HCT116 (cell line): ENCODE measurements at regions not wholly inside any gene's neighbourhood (a gene's known extent, or its start where the extent isn't known, plus 50 kb on each side); places are given as distances from the start of the nearest gene placed in this dataset.

Experiments
- ATAC-seq: fragments of 200-7000 bp; cut with Tn5 transposase; 2 replicates; pipeline ENCODE4 v1.9.1; 2020; ENCODE audit warnings: mild to moderate bottlenecking, moderate library complexity
- BruUV-seq: library from RNA; stranded (reverse); fragments of 400-500 nt; replicated peaks from 2 replicates; lab custom pipeline; 2021; lab: Mats Ljungman, UMichigan
- CTCF ChIA-PET: fragments of 300-600 bp; sonication (Branson Sonifier 250); formaldehyde crosslinking; loops from one replicate; lab custom pipeline; 2021; ENCODE audit warnings: antibody characterized with exemption; lab: Charles Lee
- POLR2A ChIA-PET: fragments of 300-600, 350-600 bp; sonication (Branson Sonifier 250); formaldehyde crosslinking; loops from one replicate; lab custom pipeline; 2021; ENCODE audit warnings: antibody characterized with exemption; lab: Charles Lee
- RAD21 ChIA-PET, 2 experiments: fragments of 300-600 bp; sonication (Branson Sonifier 250); formaldehyde crosslinking; loops; one replicate each; lab custom pipeline; 2023; ENCODE audit warnings: low total read pairs in 2 of 2; ENCODE audit not compliant: uncharacterized antibody in 2 of 2, unreplicated experiment in 2 of 2, low non-redundant PET in 1 of 2; lab: Charles Lee
- DNase-seq: peaks from one replicate; pipeline ENCODE4 v3.0.0-alpha.2; 2010; ENCODE audit warnings: low read depth, low spot score
- H2AFZ ChIP-seq: fragments of 200-600 bp; shearing (Covaris generic), sonication (generic); 2 replicates; pipeline ENCODE4 v1.6.1; 2017; ENCODE audit warnings: low read depth, mixed run types, mixed read lengths, antibody characterized with exemption, low read length; ENCODE audit not compliant: poor library complexity, severe bottlenecking
- H3K27ac ChIP-seq: 2 replicates; pipeline ENCODE4 v1.5.1; 2012; ENCODE audit warnings: low read depth, low read length
- H3K27me3 ChIP-seq: fragments of 200-600 bp; sonication (generic); 2 replicates; pipeline ENCODE4 v1.6.1; 2016; ENCODE audit warnings: mixed run types, low read length, mixed read lengths; ENCODE audit not compliant: insufficient read depth
- H3K36me3 ChIP-seq, 2 experiments: fragments of 200-500 bp in 1 of 2; fragments of 200-600 bp in 1 of 2; sonication (Bioruptor generic) in 1 of 2; sonication (generic) in 1 of 2; 2 replicates each; pipeline versions ENCODE4 v1.5.1 to v1.6.1; 2014 to 2016; ENCODE audit warnings: low read length in 2 of 2, inconsistent platforms in 1 of 2, mixed read lengths in 1 of 2, mixed run types in 1 of 2; ENCODE audit not compliant: insufficient read depth in 2 of 2, control insufficient read depth in 1 of 2
- H3K4me1 ChIP-seq, 2 experiments: fragments of 200-600 bp in 1 of 2; sonication (generic) in 1 of 2; 2 replicates each; pipeline versions ENCODE4 v1.5.1 to v1.6.1; 2012 to 2017; ENCODE audit warnings: low read length in 2 of 2, inconsistent platforms in 1 of 2, mild to moderate bottlenecking in 1 of 2, mixed read lengths in 1 of 2, mixed run types in 1 of 2, moderate library complexity in 1 of 2; ENCODE audit not compliant: insufficient read depth in 2 of 2, control insufficient read depth in 1 of 2
- H3K4me2 ChIP-seq: fragments of 200-600 bp; sonication (generic); 2 replicates; pipeline ENCODE4 v1.6.1; 2017; ENCODE audit warnings: mixed run types, low read length, mixed read lengths
- H3K4me3 ChIP-seq, 2 experiments: fragments of 200-600 bp in 1 of 2; sonication (generic) in 1 of 2; replicated peaks in 1 of 2; 2 replicates each; pipeline ENCODE4 v1.5.1; 2011 to 2016; ENCODE audit warnings: low read length in 2 of 2, control low read depth in 1 of 2, low read depth in 1 of 2, mild to moderate bottlenecking in 1 of 2, mixed read lengths in 1 of 2, mixed run types in 1 of 2
- H3K79me2 ChIP-seq: fragments of 200-600 bp; sonication (generic); 2 replicates; pipeline ENCODE4 v1.6.1; 2017; ENCODE audit warnings: mild to moderate bottlenecking, mixed run types, low read length, moderate library complexity, mixed read lengths; ENCODE audit not compliant: insufficient read depth
- H3K9ac ChIP-seq: fragments of 200-600 bp; sonication (generic); 2 replicates; pipeline ENCODE4 v1.6.1; 2016; ENCODE audit warnings: low read length, mixed read lengths
- H3K9me2 ChIP-seq: fragments of 200-600 bp; sonication (generic), shearing (Covaris generic); 2 replicates; pipeline ENCODE4 v1.6.1; 2017; ENCODE audit warnings: mixed run types, mild to moderate bottlenecking, moderate library complexity; ENCODE audit not compliant: insufficient read depth
- H3K9me3 ChIP-seq, 2 experiments: fragments of 200-500 bp in 1 of 2; fragments of 200-600 bp in 1 of 2; sonication (Bioruptor generic) in 1 of 2; sonication (generic) in 1 of 2; 2 replicates each; pipeline ENCODE4 v1.6.1; 2014 to 2017; ENCODE audit warnings: low read length in 2 of 2, mixed read lengths in 2 of 2, inconsistent platforms in 1 of 2, low read depth in 1 of 2, mild to moderate bottlenecking in 1 of 2, mixed run types in 1 of 2, moderate library complexity in 1 of 2; ENCODE audit not compliant: control insufficient read depth in 1 of 2, insufficient read depth in 1 of 2
- H4K20me1 ChIP-seq: fragments of 200-600 bp; sonication (generic), shearing (Covaris generic); 2 replicates; pipeline ENCODE4 v1.6.1; 2017; ENCODE audit warnings: mixed run types, mild to moderate bottlenecking, moderate library complexity; ENCODE audit not compliant: insufficient read depth
- ATF3 ChIP-seq: IDR thresholded peaks from 2 replicates; pipeline ENCODE4 v1.6.1; 2012
- CBX3 ChIP-seq: IDR thresholded peaks from 2 replicates; pipeline ENCODE4 v1.6.1; 2012; ENCODE audit warnings: low read depth
- CEBPB ChIP-seq: IDR thresholded peaks from 2 replicates; pipeline ENCODE4 v1.6.1; 2012; ENCODE audit warnings: low read depth
- EGR1 ChIP-seq: IDR thresholded peaks from 2 replicates; pipeline ENCODE4 v1.6.1; 2012; ENCODE audit warnings: low read depth
- EZH2 ChIP-seq: fragments of 200-600 bp; sonication (generic); IDR thresholded peaks from 2 replicates; pipeline ENCODE4 v1.6.1; 2017; ENCODE audit warnings: antibody characterized with exemption, mixed run types
- EZH2phosphoT487 ChIP-seq: fragments of 200-600 bp; IDR thresholded peaks from 2 replicates; pipeline ENCODE4 v1.6.1; 2018; ENCODE audit warnings: antibody characterized with exemption, borderline replicate concordance
- FOSL1 ChIP-seq: IDR thresholded peaks from 2 replicates; pipeline ENCODE4 v1.6.1; 2012; ENCODE audit warnings: low read depth
- JUND ChIP-seq: IDR thresholded peaks from 2 replicates; pipeline ENCODE4 v1.6.1; 2012
- MAX ChIP-seq: IDR thresholded peaks from 2 replicates; pipeline ENCODE4 v1.6.1; 2012
- POLR2A ChIP-seq: IDR thresholded peaks from 2 replicates; pipeline ENCODE4 v1.7.0; 2011; ENCODE audit warnings: borderline replicate concordance; ENCODE audit not compliant: insufficient read depth, insufficient read length; ENCODE audit errors: extremely low read depth
- POLR2AphosphoS5 ChIP-seq: IDR thresholded peaks from 2 replicates; pipeline ENCODE4 v1.6.1; 2011; ENCODE audit warnings: mild to moderate bottlenecking, low read depth, low read length, moderate library complexity
- RAD21 ChIP-seq: IDR thresholded peaks from 2 replicates; pipeline ENCODE4 v1.6.1; 2012; ENCODE audit warnings: low read depth, mild to moderate bottlenecking
- REST ChIP-seq: IDR thresholded peaks from 2 replicates; pipeline ENCODE4 v1.6.1; 2012; ENCODE audit warnings: low read depth
- SIN3A ChIP-seq: IDR thresholded peaks from 2 replicates; pipeline ENCODE4 v1.6.1; 2012; ENCODE audit warnings: low read depth
- SP1 ChIP-seq: IDR thresholded peaks from 2 replicates; pipeline ENCODE4 v1.6.1; 2012; ENCODE audit warnings: low read depth
- TCF7L2 ChIP-seq: IDR thresholded peaks from 2 replicates; pipeline ENCODE4 v1.7.0; 2011; ENCODE audit warnings: borderline replicate concordance, inconsistent platforms; ENCODE audit not compliant: insufficient read depth, insufficient read length; ENCODE audit errors: extremely low read depth
- YY1 ChIP-seq: IDR thresholded peaks from 2 replicates; pipeline ENCODE4 v1.6.1; 2011; ENCODE audit warnings: low read length, low read depth, moderate library complexity, mild to moderate bottlenecking; ENCODE audit not compliant: insufficient replicate concordance; ENCODE audit errors: extremely low read depth
- ZFX ChIP-seq: fragments of 450-650 bp; IDR thresholded peaks from 2 replicates; pipeline ENCODE4 v1.6.1; 2017
- ZNF274 ChIP-seq: fragments of 200-500 bp; sonication (Bioruptor generic); IDR thresholded peaks from 2 replicates; pipeline ENCODE4 v1.6.1; 2014; ENCODE audit warnings: mild to moderate bottlenecking, low read depth, low read length, inconsistent platforms
- intact Hi-C: fragments of 100-400 bp; cut with micrococcal nuclease; formaldehyde crosslinking; loops from 2 replicates; pipeline ENCODE4 v1.10.0; 2022

- Histone ChIP-seq H3K27me3 (peaks cover 3% of the 10 kb centered on the region; the same call in 1 of the 2 replicates), H3K9me2 (no peaks in the 10 kb centered on the region), H3K79me2 (no peaks in the 10 kb centered on the region), H3K4me1 (no peaks in the 10 kb centered on the region), H3K27ac (no peak overlapping the region), H3K36me3 (no peaks in the 10 kb centered on the region), H3K4me2 (no peak overlapping the region), H3K9ac (no peak overlapping the region), H4K20me1 (no peaks in the 10 kb centered on the region), H3K4me3 (no peak overlapping the region), H2AFZ (no peak overlapping the region), H3K9me3 (no peaks in the 10 kb centered on the region)
- intact Hi-C loops = no loop called here
- ChIA-PET CTCF (no interaction called here), RAD21 (no interaction called here), POLR2A (no interaction called here)
- DNase-seq = no peak
- BruUV-seq = no TSS peak
- ATAC-seq = no peak
- no peak for TF ChIP-seq EZH2phosphoT487
- no peak for TF ChIP-seq ZNF274
- no peak for TF ChIP-seq POLR2AphosphoS5
- TF ChIP-seq REST = no peak
- no peak for TF ChIP-seq TCF7L2
- no peak for TF ChIP-seq POLR2A
- no peak for TF ChIP-seq FOSL1
- no peak for TF ChIP-seq RAD21
- TF ChIP-seq ZFX = no peak
- no peak for TF ChIP-seq EZH2
- TF ChIP-seq CEBPB = no peak
- TF ChIP-seq MAX = no peak
- no peak for TF ChIP-seq YY1
- no peak for TF ChIP-seq EGR1
- no peak for TF ChIP-seq JUND
- no peak for TF ChIP-seq ATF3
- TF ChIP-seq SP1 = no peak
- no peak for TF ChIP-seq CBX3
- TF ChIP-seq SIN3A = no peak
Observed at GRCh38 chr5:144831650-144832049, 661.0 kb downstream of the KCTD16 start.
